Adrenal gland (tissue), 5 donors: ENCODE measurements at regions not wholly inside any gene's neighbourhood (a gene's known extent, or its start where the extent isn't known, plus 50 kb on each side); places are given as distances from the start of the nearest gene placed in this dataset.

Experiments used
- POLR2A ChIP-seq, 2 donors: fragments of 450-650 bp; IDR thresholded peaks; one replicate each; pipeline ENCODE4 v1.6.1; 2017; ENCODE audit warnings: antibody characterized with exemption in 2 of 2, mild to moderate bottlenecking in 2 of 2, moderate library complexity in 1 of 2
- TF ChIP-seq, protein P1 (sequence below), 6 experiments: fragments of 450-650 bp in 4 of 6; fragments of 200-600 bp in 2 of 6; sonication (generic) in 1 of 6; IDR thresholded peaks; 1 replicate in 5 of 6; 2 replicates in 1 of 6; pipeline versions ENCODE4 v1.5.1 to v1.8.0; 2016 to 2021; ENCODE audit warnings: antibody characterized with exemption in 6 of 6, mild to moderate bottlenecking in 2 of 6, moderate library complexity in 1 of 6
- donor health status: DM: no; HTN: no; CAD: no.

DNA sequence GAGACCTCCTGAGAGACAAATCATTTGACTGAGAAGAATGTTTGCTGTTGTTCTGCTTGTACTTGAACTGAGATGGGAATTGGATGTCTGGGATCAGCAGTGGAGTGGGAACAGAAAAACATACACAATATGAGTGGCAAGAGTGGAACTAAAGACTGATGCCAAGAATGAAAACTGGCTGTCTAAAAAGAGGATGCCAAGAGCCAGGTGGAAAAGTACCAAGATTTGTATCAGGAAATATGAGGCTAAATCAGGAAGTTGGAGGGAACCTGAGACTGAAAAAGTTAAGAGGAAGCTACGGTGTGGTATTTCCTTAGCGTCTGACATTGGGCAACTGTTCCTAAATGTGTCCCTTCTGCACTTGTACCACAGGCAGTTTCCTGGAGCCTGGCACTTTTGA is 440.9 kb upstream of the CELF4 start:
- TF ChIP-seq, protein P1, sequence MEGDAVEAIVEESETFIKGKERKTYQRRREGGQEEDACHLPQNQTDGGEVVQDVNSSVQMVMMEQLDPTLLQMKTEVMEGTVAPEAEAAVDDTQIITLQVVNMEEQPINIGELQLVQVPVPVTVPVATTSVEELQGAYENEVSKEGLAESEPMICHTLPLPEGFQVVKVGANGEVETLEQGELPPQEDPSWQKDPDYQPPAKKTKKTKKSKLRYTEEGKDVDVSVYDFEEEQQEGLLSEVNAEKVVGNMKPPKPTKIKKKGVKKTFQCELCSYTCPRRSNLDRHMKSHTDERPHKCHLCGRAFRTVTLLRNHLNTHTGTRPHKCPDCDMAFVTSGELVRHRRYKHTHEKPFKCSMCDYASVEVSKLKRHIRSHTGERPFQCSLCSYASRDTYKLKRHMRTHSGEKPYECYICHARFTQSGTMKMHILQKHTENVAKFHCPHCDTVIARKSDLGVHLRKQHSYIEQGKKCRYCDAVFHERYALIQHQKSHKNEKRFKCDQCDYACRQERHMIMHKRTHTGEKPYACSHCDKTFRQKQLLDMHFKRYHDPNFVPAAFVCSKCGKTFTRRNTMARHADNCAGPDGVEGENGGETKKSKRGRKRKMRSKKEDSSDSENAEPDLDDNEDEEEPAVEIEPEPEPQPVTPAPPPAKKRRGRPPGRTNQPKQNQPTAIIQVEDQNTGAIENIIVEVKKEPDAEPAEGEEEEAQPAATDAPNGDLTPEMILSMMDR (IDR thresholded peaks at IDR 0.05) = no peak
- no peak for TF ChIP-seq POLR2A (IDR thresholded peaks at IDR 0.05)
